ENCODE measurements at regions not wholly inside any gene's neighbourhood (a gene's known extent, or its start where the extent isn't known, plus 50 kb on each side); places are given as distances from the start of the nearest gene placed in this dataset.

DNA sequence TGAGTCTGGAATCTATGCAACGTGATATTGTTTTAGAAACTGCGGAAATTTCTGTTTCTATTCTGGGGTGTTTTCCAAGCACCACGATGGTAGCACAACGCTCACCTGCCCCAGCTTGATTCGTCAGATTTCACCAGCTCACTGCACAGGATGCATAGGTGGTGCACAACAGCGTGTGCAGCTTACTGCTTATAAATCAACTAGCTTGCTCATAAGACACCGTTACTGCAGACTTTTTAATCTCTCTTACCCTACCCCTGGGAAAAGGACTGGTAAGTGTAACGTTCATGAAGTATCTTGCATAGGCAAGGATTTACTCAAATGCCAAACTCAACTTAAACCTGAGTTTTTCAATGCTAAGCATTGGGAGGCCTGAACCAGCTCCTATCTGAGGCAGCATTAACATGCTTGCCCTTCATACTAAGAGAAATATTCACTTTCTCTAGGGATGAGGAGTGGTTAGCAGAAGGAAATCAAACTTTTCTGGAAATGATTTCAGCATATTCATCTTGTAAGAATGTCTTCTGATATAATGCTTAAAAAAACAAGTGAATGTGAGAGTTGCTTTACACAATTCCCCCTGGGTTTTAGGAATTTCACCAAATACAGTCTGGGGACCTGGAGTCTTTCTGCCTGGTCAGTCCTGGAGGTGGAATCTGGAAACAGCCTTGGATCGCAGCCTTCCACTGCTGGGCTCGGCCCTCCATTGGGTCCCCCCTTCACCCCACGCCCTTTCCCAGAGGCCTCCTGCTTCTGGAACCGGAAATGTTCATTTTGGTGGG lies 100.6 kb downstream of the DACT2 start:
- no peak overlapping the region for H3K9ac ChIP-seq (ENCODE audit: low read depth, low read length)
- H3K9me3 ChIP-seq (ENCODE audit: control insufficient read depth, insufficient read depth, low read length) = no peaks in the 10 kb centered on the region
- H3K4me3 ChIP-seq (ENCODE audit: low read depth, low read length) = no peak overlapping the region
- no peaks in the 10 kb centered on the region for H3K36me3 ChIP-seq (ENCODE audit: control insufficient read depth, insufficient read depth, low read length)
- H3K4me1 ChIP-seq (ENCODE audit: control insufficient read depth, insufficient read depth, low read length) = peaks cover 19% of the 10 kb centered on the region
- no peak overlapping the region for H3K27ac ChIP-seq (ENCODE audit: low read depth, low read length)
- H3K27me3 ChIP-seq (ENCODE audit: control insufficient read depth, insufficient read depth, low read length) = no peaks in the 10 kb centered on the region

DNA sequence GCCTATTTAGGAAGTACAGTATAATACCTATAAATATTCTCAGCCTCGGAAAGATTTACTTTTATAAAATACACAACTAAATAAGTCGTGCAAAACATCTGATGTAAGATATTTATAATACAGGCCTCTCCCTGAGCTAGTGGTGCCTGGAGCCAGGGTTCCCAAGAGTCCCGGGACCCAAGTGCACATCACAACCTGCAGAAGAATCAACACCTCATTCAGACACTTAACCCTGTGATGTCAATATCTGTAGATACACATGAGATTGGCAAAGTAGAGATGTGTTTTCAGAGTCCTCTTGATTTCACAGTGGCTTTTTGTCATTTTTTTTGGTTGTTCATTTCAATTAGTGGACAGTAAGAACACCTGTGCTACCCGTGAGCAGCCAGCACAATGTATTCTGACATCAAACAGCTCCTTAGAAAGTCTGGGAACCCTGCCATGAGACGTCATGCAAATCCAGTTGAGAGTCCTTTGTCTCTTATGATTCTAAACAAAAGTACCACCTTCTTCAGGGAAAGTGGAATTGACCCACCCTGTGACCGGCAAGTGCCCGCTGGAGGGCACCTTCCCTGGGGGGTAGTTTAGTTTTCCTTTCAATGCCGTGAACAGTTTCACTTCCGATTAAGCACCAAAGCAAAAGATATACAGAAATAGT lies 101.6 kb downstream of the DACT2 start:
- Histone ChIP-seq H3K4me1 (ENCODE audit: control insufficient read depth, insufficient read depth, low read length) (peaks cover 19% of the 10 kb centered on the region), H3K27me3 (ENCODE audit: control insufficient read depth, insufficient read depth, low read length) (no peaks in the 10 kb centered on the region), H3K36me3 (ENCODE audit: control insufficient read depth, insufficient read depth, low read length) (no peaks in the 10 kb centered on the region), H3K9ac (ENCODE audit: low read depth, low read length) (no peak overlapping the region), H3K9me3 (ENCODE audit: control insufficient read depth, insufficient read depth, low read length) (no peaks in the 10 kb centered on the region), H3K27ac (ENCODE audit: low read depth, low read length) (no peak overlapping the region), H3K4me3 (ENCODE audit: low read depth, low read length) (no peak overlapping the region)

GRCh38 chr6:168217216-168217879 lies 102.2 kb downstream of the DACT2 start:
- Histone ChIP-seq H3K36me3 (ENCODE audit: control insufficient read depth, insufficient read depth, low read length) (no peaks in the 10 kb centered on the region), H3K27me3 (ENCODE audit: control insufficient read depth, insufficient read depth, low read length) (no peaks in the 10 kb centered on the region), H3K27ac (ENCODE audit: low read depth, low read length) (no peak overlapping the region)

GRCh38 chr6:168216751-168217191 lies 102.8 kb downstream of the DACT2 start:
- Histone ChIP-seq H3K36me3 (ENCODE audit: control insufficient read depth, insufficient read depth, low read length) (no peaks in the 10 kb centered on the region), H3K9me3 (ENCODE audit: control insufficient read depth, insufficient read depth, low read length) (no peaks in the 10 kb centered on the region), H3K9ac (ENCODE audit: low read depth, low read length) (no peak overlapping the region), H3K4me3 (ENCODE audit: low read depth, low read length) (no peak overlapping the region), H3K27me3 (ENCODE audit: control insufficient read depth, insufficient read depth, low read length) (no peaks in the 10 kb centered on the region), H3K4me1 (ENCODE audit: control insufficient read depth, insufficient read depth, low read length) (peaks cover 19% of the 10 kb centered on the region), H3K27ac (ENCODE audit: low read depth, low read length) (no peak overlapping the region)

More at GRCh38 chr6:168217216-168217879, 102.2 kb downstream of the DACT2 start:
- Histone ChIP-seq H3K9me3 (ENCODE audit: control insufficient read depth, insufficient read depth, low read length) (no peaks in the 10 kb centered on the region), H3K9ac (ENCODE audit: low read depth, low read length) (no peak overlapping the region), H3K4me3 (ENCODE audit: low read depth, low read length) (no peak overlapping the region), H3K4me1 (ENCODE audit: control insufficient read depth, insufficient read depth, low read length) (peaks cover 19% of the 10 kb centered on the region)

DNA sequence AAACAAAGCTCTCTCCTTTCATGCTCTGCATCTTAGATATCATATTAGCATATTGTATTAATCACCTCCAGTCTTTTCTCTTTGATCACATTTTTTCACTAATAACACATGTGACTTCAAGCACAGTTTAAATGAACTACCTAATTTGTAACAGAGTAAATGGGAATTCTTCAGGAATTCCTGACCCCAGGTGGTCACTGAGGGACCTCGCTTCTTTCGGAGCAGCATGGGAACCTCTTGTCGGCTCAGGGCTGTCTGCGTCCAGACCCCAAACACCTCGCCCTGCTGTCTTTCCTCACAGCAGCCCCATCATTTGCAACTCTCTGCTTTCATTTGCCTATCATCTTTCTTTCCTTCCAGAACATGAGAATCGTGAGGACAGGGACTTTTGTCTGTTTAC lies 103.5 kb downstream of the DACT2 start:
- H3K4me3 ChIP-seq (ENCODE audit: low read depth, low read length) = no peak overlapping the region
- H3K9ac ChIP-seq (ENCODE audit: low read depth, low read length) = no peak overlapping the region
- H3K36me3 ChIP-seq (ENCODE audit: control insufficient read depth, insufficient read depth, low read length) = no peaks in the 10 kb centered on the region
- H3K9me3 ChIP-seq (ENCODE audit: control insufficient read depth, insufficient read depth, low read length) = no peaks in the 10 kb centered on the region
- H3K27me3 ChIP-seq (ENCODE audit: control insufficient read depth, insufficient read depth, low read length) = no peaks in the 10 kb centered on the region
- H3K27ac ChIP-seq (ENCODE audit: low read depth, low read length) = no peak overlapping the region
- H3K4me1 ChIP-seq (ENCODE audit: control insufficient read depth, insufficient read depth, low read length) = peaks cover 19% of the 10 kb centered on the region

- no peak overlapping the region for H3K27ac ChIP-seq (ENCODE audit: low read depth, low read length)
- H3K9ac ChIP-seq (ENCODE audit: low read depth, low read length) = no peak overlapping the region
- peaks cover 24% of the 10 kb centered on the region for H3K4me1 ChIP-seq (ENCODE audit: control insufficient read depth, insufficient read depth, low read length)
- H3K4me3 ChIP-seq (ENCODE audit: low read depth, low read length) = no peak overlapping the region
- H3K36me3 ChIP-seq (ENCODE audit: control insufficient read depth, insufficient read depth, low read length) = no peaks in the 10 kb centered on the region
- no peaks in the 10 kb centered on the region for H3K9me3 ChIP-seq (ENCODE audit: control insufficient read depth, insufficient read depth, low read length)
- H3K27me3 ChIP-seq (ENCODE audit: control insufficient read depth, insufficient read depth, low read length) = no peaks in the 10 kb centered on the region
Measured at GRCh38 chr6:168215121-168215808, 104.3 kb downstream of the DACT2 start.

- Histone ChIP-seq H3K9ac (ENCODE audit: low read depth, low read length) (no peak overlapping the region), H3K36me3 (ENCODE audit: control insufficient read depth, insufficient read depth, low read length) (no peaks in the 10 kb centered on the region), H3K9me3 (ENCODE audit: control insufficient read depth, insufficient read depth, low read length) (no peaks in the 10 kb centered on the region), H3K4me3 (ENCODE audit: low read depth, low read length) (no peak overlapping the region), H3K27me3 (ENCODE audit: control insufficient read depth, insufficient read depth, low read length) (no peaks in the 10 kb centered on the region), H3K27ac (ENCODE audit: low read depth, low read length) (no peak overlapping the region), H3K4me1 (ENCODE audit: control insufficient read depth, insufficient read depth, low read length) (peaks cover 29% of the 10 kb centered on the region)
Measured at GRCh38 chr6:168214586-168215104, 104.9 kb downstream of the DACT2 start.

DNA sequence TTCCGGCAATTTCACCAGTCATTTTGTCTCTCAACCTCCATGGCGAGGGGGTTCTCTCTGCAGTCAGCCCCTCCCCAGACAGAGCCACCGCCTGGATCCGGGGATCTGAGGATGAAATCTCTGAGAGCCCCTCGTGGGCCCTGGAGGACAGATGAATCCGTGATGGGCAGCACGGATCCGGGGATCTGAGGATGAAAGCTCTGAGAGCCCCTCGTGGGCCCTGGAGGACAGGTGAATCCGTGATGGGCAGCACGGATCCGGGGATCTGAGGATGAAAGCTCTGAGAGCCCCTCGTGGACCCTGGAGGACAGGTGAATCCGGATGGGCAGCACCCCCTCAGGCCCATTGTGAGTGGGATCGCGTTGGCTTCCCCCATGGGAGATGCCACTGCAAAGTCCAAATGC lies 106.5 kb downstream of the DACT2 start:
- Histone ChIP-seq H3K4me3 (ENCODE audit: low read depth, low read length) (no peak overlapping the region), H3K36me3 (ENCODE audit: control insufficient read depth, insufficient read depth, low read length) (no peaks in the 10 kb centered on the region), H3K27ac (ENCODE audit: low read depth, low read length) (no peak overlapping the region), H3K9ac (ENCODE audit: low read depth, low read length) (no peak overlapping the region), H3K9me3 (ENCODE audit: control insufficient read depth, insufficient read depth, low read length) (no peaks in the 10 kb centered on the region), H3K27me3 (ENCODE audit: control insufficient read depth, insufficient read depth, low read length) (no peaks in the 10 kb centered on the region), H3K4me1 (ENCODE audit: control insufficient read depth, insufficient read depth, low read length) (peaks cover 40% of the 10 kb centered on the region)

DNA sequence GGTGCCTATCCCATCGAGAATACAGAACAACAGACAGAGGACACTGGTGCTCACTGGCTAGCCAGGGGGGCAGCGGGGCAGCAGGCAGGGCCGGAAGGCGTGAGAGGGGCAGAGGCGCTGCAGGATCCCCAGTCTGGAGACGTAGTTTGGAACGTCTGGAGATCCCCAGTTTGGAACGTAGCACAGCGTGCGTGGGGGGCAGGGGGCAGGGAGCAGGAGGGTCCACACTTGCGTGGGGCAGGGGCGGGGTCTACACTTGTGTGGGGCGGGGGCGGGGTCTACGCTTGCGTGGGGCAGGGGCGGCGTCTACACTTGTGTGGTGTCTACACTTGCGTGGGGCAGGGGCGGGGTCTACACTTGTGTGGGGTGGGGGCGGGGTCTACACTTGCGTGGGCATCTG lies 107.2 kb downstream of the DACT2 start:
- no peaks in the 10 kb centered on the region for H3K36me3 ChIP-seq (ENCODE audit: control insufficient read depth, insufficient read depth, low read length)
- H3K27ac ChIP-seq (ENCODE audit: low read depth, low read length) = no peak overlapping the region
- H3K4me1 ChIP-seq (ENCODE audit: control insufficient read depth, insufficient read depth, low read length) = peaks cover 40% of the 10 kb centered on the region
- no peak overlapping the region for H3K9ac ChIP-seq (ENCODE audit: low read depth, low read length)
- H3K4me3 ChIP-seq (ENCODE audit: low read depth, low read length) = no peak overlapping the region
- H3K27me3 ChIP-seq (ENCODE audit: control insufficient read depth, insufficient read depth, low read length) = no peaks in the 10 kb centered on the region
- no peaks in the 10 kb centered on the region for H3K9me3 ChIP-seq (ENCODE audit: control insufficient read depth, insufficient read depth, low read length)

GRCh38 chr6:168211681-168212080 lies 107.9 kb downstream of the DACT2 start:
- Histone ChIP-seq H3K9me3 (ENCODE audit: control insufficient read depth, insufficient read depth, low read length) (no peaks in the 10 kb centered on the region), H3K27me3 (ENCODE audit: control insufficient read depth, insufficient read depth, low read length) (no peaks in the 10 kb centered on the region), H3K9ac (ENCODE audit: low read depth, low read length) (no peak overlapping the region), H3K27ac (ENCODE audit: low read depth, low read length) (no peak overlapping the region), H3K4me1 (ENCODE audit: control insufficient read depth, insufficient read depth, low read length) (peaks cover 36% of the 10 kb centered on the region), H3K4me3 (ENCODE audit: low read depth, low read length) (no peak overlapping the region), H3K36me3 (ENCODE audit: control insufficient read depth, insufficient read depth, low read length) (no peaks in the 10 kb centered on the region)
